Sigmoid colon (tissue), 4 donors: ENCODE measurements at regions not wholly inside any gene's neighbourhood (a gene's known extent, or its start where the extent isn't known, plus 50 kb on each side); places are given as distances from the start of the nearest gene placed in this dataset.

Source experiments
- CTCF ChIP-seq, 4 experiments: fragments of 450-650 bp in 3 of 4; fragments of 200-600 bp in 1 of 4; IDR thresholded peaks; one replicate each; pipeline ENCODE4 v1.5.1; 2016 to 2019; ENCODE audit warnings: antibody characterized with exemption in 4 of 4, mild to moderate bottlenecking in 3 of 4, moderate library complexity in 2 of 4
- EP300 ChIP-seq, 4 donors: sonication (generic); formaldehyde crosslinking; IDR thresholded peaks; one replicate each; pipeline ENCODE4 v1.6.1; 2017; ENCODE audit warnings: antibody characterized with exemption in 4 of 4
- POLR2A ChIP-seq, 2 donors: fragments of 450-650 bp; IDR thresholded peaks; one replicate each; pipeline ENCODE4 v1.6.1; 2016; ENCODE audit warnings: antibody characterized with exemption in 2 of 2, mild to moderate bottlenecking in 2 of 2, moderate library complexity in 2 of 2
- POLR2AphosphoS5 ChIP-seq, 4 donors: sonication (generic); formaldehyde crosslinking; IDR thresholded peaks; one replicate each; pipeline ENCODE4 v1.6.1; 2017; ENCODE audit warnings: antibody characterized with exemption in 4 of 4

DNA sequence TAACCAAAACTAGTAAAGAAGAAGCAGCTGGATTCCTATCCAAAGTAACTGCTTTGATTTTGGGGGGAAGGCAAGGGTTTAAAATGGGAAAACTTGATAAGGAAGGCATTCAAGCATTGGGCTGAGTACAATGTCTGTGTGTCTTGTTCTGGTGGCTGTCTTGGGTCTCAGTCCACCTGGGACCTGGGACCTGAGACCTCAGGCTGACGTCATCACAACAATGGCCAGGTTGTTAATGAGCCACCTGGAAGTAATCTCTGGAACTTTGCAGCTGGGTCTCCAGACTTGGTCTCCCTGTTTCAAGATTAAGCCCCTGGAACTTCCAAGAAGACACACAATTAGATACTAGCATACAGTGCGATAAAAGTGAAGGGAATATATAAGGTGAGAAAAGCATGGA, 157.5 kb downstream of the PIK3R1 start:
- no peak for TF ChIP-seq CTCF (IDR thresholded peaks at IDR 0.05)
- no peak for TF ChIP-seq POLR2AphosphoS5 (IDR thresholded peaks at IDR 0.05)
- TF ChIP-seq POLR2A (IDR thresholded peaks at IDR 0.05): no peak
- no peak for TF ChIP-seq EP300 (IDR thresholded peaks at IDR 0.05)
